ENCODE measurements at regions not wholly inside any gene's neighbourhood (a gene's known extent, or its start where the extent isn't known, plus 50 kb on each side); places are given as distances from the start of the nearest gene placed in this dataset.

DNA sequence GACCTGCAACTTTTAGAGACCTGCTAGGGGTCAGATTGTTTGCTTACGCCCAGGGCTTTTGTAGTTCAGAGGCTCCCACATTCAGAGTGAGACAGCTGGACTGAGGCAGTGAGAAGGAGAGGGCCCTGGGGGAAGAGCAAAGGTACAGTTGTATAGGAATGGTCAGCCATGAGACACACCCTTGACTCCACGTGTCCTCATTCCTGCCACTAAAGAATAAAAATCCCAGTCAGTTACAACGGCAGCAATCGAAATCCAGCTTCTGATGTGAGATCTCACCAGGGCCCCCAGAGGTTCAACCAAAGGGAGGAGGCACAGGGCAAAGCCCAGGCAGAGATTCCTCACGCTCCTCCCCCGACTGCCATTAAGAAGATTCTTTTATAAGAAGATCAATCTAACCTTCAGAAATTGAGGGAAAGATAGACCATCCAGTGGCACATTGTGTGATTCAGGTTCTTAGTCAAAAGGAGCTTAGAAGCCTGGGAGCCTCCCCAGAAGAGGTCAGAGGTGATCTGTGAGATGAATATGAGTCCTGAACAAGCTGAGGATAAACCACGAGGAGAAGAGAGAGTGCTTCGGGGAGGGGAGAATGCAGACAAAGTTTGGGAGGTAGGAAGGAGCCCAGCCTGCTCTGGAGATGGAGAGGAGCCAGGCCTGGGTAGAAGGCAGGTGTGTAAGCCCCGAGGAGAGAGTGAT, 317.0 kb downstream of the CYP26B1 start:
- no peak for DNase-seq

GRCh38 chr2:71829008-71829407, 318.7 kb downstream of the CYP26B1 start:
- DNase-seq, result no peak

GRCh38 chr2:71827973-71828372, 319.7 kb downstream of the CYP26B1 start:
- no peak for DNase-seq

- DNase-seq, result no peak
Measured at GRCh38 chr2:71827524-71827901, 320.1 kb downstream of the CYP26B1 start.

GRCh38 chr2:71826826-71827523, 320.7 kb downstream of the CYP26B1 start:
- no peak for DNase-seq

DNA sequence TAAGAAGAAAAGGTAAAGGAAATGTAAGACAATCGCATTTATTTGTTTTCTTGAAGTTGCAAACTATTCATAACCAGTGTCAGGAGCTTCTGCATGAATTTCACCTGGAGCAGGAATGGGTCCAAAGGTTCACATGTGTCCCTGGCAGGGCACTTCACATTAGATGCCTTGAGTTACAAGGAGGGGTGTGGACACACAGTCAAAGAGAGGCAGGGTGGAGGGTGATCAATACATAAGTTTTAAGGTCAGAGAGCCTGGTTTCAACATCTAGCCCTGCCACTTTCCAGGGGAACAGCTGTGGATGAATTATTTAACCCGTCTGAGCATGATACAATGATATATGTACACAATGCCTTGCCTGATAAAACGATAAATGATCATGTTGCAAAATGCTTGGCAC, 321.4 kb downstream of the CYP26B1 start:
- no peak for DNase-seq

GRCh38 chr2:71824436-71824835, 323.2 kb downstream of the CYP26B1 start:
- DNase-seq, result no peak

- DNase-seq, result no peak
Measured at GRCh38 chr2:71823526-71823925, 324.1 kb downstream of the CYP26B1 start.

DNA sequence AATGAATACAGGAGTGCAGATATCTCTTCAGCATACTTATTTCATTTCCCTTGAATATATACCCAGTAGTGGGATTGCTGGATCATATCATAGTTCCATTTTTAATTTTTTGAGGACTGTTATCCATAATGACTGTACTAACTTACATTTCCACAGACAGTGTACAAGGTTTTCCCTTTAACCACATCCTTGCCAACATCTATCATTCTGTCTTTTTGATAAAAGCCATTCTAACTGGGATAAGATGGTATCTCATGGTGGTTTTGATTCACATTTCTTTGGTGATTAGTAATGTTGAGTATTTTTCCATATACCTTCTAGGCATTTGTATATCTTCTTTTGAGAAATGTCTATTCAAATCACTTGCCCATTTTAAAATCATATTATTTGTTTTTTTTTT, 325.2 kb downstream of the CYP26B1 start:
- no peak for DNase-seq

GRCh38 chr2:71821856-71822255, 325.8 kb downstream of the CYP26B1 start:
- no peak for DNase-seq

DNA sequence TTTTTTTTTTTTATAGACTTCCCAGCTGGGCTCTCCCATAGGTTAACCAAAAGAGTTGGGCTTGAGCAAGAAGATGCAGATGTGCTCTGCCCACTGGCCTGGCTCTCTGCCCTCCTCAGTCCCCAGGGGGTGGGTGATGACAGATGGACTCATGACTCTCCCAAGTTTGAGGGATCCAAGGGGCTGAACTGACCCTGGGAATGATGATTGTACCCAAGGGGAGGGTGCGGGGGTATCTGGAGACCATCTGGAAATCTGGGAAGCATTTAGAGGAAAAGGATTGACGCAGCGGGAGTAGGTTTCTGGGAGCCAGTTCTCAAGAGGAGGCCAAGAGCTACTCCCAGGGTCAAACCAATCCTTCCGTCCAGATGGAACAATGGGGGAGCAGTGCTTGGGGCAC, 330.8 kb downstream of the CYP26B1 start:
- no peak for DNase-seq

DNA sequence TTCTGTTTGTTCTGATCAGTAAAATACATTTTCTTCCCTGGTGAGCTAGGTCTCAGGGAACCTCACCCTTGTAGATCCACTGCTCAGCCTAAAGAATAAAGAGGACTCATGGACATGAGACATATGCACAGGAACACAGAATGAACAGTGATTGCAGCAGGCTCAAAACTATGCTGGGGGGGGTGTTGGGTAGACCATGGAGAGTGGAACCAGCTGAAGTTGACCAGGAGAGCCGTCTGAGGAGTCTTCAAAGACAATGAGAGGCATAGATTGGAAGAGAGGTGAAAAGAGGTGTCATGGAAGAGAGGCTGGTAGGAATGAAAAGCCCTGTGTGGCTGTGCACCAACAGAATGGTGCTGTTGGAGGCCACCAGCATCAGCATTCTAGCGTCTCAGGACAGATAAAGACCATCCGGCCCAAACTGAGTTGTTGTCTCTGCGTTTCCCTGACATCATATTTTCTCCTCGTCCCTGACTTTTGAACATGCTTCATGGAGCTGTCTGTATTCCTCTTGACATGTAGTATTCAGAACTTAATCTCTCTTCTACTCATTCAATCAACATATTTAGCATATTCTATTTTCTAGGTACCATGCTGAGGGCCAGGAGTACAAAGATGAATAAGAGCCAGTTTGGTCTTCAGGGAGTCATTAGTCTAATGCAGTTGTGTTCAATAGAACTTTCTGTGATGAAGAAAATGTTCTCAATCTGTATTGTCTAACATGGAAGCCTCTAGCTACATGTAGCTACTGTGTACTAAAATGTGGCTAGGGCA, 331.8 kb downstream of the CYP26B1 start:
- DNase-seq, result no peak

GRCh38 chr2:71814885-71815284, 332.8 kb downstream of the CYP26B1 start:
- no peak for DNase-seq

GRCh38 chr2:71813807-71814470, 333.7 kb downstream of the CYP26B1 start:
- no peak for DNase-seq

GRCh38 chr2:71813315-71813714, 334.3 kb downstream of the CYP26B1 start:
- DNase-seq, result no peak

- DNase-seq, result no peak
Measured at GRCh38 chr2:71812736-71813135, 334.9 kb downstream of the CYP26B1 start.

DNA sequence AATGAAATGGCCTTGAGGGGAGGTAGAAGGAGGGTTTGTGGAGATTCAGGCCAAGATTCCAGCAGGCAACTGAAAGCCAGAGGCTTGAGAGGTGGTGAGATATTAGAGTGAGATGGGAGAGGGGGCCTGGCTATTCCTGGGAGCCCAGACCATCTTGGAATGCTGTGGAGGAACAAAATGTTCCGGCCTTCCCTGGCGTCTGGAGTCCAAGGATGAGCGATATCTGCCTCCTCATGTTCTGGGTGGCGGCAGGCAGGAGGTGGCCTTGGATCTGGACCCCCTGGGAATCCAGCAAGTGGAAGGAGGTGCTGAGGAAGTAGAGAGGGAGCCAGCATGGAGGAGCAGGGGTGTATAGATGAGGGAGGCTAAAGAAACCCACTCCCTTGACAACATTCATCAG, 335.9 kb downstream of the CYP26B1 start:
- no peak for DNase-seq

DNA sequence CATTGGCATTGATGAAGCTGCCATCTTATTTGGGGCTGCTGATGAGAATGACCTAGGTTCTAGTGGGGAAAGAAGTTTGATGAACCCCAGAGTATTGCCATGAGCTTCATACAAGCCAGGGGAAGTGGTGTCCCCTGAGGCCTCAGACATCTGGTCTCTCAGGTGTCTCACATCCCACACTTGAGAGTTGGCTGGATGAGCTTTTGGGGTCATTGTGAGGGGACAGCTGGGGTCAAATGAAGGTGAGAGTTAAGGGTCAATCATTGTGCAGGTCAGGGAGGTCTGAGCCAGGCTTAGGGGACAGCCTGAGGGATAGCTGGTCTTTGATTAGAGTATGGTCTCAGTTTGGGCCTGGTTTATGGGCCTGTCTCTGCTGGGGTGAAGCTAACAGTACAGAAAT, 336.5 kb downstream of the CYP26B1 start:
- no peak for DNase-seq

GRCh38 chr2:71807581-71808451, 339.8 kb downstream of the CYP26B1 start:
- no peak for DNase-seq

- DNase-seq, result no peak
Measured at GRCh38 chr2:71806432-71806831, 341.2 kb downstream of the CYP26B1 start.

DNA sequence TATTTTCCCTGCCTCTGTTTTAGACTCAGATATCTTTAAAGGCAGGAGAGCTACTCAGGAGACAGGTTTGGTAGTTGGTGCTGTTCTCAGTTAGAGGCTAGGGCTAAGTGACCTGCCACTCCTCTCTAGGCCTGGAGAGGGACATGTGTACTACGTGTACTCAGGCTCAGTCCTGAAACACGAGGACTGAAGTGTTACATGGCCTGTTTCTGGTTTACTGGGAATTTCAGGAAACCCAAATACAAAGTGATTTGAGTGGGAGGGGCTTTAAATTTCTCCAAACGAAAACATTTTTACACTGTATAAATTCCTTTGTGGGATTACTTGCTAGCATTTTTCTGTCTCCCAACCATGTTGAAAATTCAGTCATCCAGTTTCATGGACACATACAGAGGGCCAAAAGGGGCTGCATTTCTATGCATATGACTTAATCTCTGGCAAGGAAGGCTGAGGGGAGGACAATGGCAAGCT, 343.3 kb downstream of the CYP26B1 start:
- no peak for DNase-seq

GRCh38 chr2:71803398-71803797, 344.3 kb downstream of the CYP26B1 start:
- DNase-seq, result no peak

Data from inflammatory macrophage treated with lipopolysaccharide for 4 hours (primary cell).